SHP77 (cell line): ENCODE measurements at regions not wholly inside any gene's neighbourhood (a gene's known extent, or its start where the extent isn't known, plus 50 kb on each side); places are given as distances from the start of the nearest gene placed in this dataset.
A peak's percentile ranks its signal among the peaks of the same experiment; 100 is the strongest.
"Not testable (repeated sequence)": the region's sequence is repeated elsewhere in the genome, so short reads cannot be mapped to it uniquely, and the experiment has no call there.

Experiments
- DNase-seq, 2 experiments: peaks; one replicate each; lab custom pipeline; 2025; lab: John Stamatoyannopoulos, UW

DNA sequence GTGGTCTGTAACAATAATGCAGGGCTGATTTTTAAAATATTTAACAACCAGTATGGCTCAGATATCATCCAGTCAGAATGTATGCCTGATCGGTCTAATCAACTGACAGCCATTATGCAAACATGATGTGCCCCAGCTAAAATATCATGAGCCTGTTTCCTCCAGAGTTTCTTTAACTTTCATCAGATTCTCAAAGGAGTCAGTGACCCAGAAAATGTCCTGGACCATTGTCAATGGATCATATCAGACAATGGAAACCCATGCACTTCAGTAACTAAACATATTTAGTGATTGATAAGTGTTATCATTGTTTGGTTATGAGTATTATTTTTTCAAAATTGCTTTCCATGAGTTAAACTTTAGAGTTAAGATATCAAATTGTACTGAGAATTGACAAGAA is 173.5 kb downstream of the LMBRD1 start:
- DNase-seq, result no peak

DNA sequence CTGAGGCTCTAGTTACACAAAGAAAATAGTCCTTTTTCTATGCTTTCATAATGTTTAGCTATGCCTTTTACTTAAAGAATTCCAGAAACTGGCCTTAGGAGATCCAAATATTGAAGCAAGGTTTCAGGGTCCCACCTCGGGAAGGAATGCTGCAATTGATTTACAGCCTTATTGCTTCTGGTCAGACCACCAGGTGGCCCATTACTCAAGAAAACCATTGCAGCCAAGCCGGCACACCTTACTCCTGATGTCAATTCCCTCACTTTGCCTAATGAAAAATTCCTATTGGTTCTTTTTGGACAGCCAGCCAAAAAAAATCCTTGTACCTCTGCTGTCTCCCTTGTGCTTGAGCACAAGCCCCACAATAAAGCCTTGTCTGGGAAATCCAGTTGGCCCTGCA is 173.9 kb downstream of the LMBRD1 start:
- DNase-seq, result no peak

DNA sequence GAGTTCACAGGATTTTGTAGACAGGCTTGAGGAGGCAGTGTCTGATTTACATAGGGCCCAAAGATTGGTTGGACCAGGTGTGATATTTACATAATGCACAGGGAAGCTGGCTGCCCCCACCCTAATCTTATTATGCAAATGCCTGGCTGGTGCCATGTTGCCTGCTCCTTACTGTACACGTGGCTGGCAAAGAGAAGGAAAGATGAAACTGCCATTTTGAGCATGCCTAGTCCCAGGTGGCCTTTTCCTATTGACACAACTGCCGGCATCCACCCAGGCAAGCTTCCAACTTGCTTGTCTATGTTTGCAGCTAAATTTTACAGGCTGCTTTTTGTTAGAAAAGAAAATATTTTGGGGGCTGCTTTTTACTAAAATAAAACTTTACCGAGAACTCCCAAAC is 174.6 kb downstream of the LMBRD1 start:
- peak in 1 of 2 experiments; percentile 8 for DNase-seq

DNA sequence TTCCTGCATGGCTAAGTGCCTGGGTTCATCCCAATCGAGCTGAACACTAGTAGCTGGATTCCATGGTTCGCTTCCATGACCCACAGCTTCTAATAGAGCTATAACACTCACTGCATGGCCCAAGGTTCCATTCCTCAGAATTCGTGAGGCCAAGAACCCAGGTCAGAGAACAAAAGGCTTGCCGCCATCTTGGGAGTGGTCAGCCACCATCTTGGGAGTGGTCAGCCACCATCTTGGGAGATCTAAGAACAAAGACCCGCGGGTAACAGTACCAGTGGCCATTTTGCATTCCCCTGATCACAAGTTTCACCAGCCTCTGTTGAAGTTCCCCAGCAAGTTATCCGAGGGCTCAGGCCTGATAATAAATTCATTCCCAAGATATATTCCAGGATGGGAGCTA is 179.6 kb downstream of the LMBRD1 start:
- DNase-seq, result no peak

DNA sequence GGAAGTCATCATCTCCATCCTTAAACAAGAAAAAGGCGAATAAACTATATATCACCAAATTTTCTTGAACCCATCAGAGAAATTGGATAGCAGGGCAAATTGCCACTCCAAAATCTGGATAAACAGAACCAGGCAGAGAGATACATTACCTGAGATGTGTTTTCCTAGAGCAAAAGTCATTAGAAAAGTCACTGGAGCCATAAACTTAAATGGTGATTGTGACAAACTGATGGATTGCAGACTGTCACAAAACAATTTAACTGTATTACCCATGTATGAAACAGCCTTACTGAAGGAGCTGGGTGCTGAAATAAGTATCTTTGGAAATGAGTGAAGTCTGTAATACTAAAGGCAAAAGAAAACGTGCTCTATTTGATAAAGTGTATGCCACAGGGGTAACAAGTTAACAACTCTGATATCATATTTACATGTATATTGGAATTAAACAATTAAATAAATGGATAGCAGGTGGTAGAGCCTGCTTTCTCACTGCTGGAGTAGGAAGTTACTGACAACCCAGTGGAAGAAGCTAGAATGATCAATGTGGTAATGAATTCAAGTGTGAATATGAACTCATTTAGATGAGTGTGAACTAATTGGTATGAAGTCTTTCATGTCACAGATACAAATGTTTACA is 186.9 kb downstream of the LMBRD1 start:
- DNase-seq, result no peak

DNA sequence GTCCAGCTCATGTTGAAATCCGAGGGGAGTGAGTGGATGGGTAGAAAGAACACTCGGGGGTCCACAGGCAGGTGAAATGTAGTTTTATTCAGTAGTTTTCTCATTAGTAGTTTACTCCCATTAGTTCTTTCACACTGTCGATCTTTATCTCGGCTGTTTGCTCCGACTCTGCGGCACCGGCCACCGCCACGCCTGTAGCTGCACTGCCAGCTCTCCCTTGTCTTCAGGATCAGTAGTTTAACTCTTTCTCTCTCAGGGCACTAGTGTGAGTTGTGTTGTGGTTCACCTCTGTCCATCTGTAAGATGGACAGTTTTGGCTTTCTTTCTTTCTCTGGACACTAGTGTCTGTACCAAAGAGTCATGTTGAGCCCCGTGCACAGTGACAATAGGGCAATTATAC is 195.7 kb downstream of the LMBRD1 start:
- no peak for DNase-seq

DNA sequence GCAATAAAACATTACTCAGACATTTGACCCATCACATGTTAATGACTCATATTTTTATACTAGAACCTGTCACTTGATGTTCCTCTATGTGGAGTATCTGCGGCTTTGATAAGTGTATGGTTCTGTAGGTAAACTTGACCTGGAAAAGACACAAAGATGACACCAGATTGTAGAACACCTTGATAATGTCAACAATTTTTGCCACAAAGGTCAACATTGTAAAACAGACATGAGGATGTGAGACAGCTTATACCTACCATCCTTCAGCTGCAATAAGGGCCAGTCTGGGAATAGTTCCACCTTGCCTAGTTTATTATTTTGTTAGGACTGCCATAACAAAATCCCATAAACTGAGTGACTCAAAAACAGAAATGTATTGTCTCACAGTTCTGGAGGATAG is 202.4 kb downstream of the LMBRD1 start:
- no peak for DNase-seq

DNA sequence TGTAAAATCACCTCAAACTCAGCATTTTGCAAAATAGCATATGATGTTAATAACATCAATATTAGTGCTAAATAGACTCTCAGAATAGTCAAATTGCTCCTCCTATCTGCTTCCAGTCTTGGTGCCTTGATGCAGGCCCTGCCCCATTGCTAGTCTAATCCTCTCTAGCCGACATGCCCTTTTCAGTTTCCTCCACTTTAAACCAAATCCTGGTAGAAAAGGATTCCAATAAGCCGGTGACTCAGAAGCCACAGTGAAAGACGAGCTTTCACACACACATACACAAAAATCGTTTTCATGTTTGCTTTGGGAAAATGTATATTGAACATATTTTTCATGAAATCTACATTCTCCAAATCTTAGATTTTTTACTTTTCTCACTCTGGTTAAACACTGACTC is 203.1 kb downstream of the LMBRD1 start:
- no peak for DNase-seq

DNA sequence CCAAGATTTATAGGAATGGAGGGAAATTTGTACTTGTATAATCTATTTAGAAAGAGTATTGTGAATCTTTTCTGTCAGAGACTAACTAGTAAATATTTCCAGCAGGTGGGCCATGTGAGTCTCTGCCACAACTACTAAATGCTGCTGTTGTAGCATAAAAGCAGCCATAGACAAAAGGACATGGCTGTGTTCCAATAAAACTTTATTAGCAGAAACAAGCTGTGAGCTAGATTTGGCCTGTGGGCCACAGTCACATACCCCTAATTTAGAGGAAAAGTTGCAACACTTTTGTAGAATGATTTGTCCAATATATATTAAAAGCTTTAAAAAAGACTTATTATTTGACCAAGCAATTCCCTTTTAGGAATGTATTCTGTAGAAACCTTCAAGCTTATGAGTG is 207.2 kb downstream of the LMBRD1 start:
- no peak for DNase-seq

DNA sequence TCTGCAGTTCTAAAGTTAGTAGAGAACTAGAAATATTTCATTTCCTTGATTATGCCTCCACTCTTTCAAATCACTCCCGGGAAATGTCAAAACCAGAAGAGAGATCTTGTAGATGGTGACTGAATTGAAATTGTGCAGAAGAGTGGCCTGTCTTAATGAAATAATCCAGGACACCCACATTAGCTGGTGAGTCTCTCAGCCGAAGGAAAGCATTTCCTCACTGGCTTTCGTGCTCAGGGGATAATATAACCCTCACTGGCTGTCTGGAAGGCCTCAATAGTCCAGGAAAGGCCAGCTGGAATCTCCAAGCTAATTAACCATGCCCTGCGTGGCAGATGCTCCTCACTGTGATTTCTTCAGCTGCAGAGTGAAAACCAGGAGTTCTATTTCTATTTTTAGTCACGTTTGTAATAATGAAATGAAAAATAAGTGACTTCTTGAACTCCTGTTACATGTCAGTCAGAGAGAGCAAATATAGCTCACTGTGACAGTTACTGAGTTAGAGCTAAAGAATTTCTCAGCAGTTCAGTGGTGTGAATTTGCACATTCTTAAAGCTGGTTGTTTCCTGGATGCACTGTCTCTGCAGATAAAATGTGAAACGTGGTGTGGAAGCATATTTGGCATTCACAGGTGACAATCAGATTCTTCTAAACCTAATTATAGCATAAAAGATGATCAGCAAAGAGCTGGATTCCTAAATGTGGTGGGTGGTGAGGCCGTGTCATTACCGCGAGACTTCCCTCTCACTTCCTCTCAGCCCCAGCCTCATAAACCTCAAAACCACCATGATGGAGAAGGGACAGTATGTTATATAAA is 211.7 kb downstream of the LMBRD1 start:
- peak in 1 of 2 experiments; percentile 5 for DNase-seq

DNA sequence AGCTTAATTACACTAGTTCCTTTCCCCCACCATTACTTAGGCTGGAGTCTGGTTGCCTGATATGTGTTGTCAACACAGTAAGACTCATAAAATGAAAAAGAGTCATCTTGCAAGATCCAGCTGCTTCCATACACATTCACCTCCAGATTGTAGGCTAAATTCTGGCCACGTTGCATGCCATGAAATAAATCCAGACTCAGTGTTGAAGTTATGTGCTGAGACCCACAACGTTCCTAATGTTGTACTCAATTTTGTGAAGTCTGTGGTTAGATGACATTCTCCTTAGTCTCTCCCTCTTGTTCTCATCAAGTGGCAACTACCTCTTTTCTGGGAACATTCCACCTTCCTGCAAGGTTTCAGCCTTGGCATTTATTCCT is 212.3 kb downstream of the LMBRD1 start:
- DNase-seq, result no peak

DNA sequence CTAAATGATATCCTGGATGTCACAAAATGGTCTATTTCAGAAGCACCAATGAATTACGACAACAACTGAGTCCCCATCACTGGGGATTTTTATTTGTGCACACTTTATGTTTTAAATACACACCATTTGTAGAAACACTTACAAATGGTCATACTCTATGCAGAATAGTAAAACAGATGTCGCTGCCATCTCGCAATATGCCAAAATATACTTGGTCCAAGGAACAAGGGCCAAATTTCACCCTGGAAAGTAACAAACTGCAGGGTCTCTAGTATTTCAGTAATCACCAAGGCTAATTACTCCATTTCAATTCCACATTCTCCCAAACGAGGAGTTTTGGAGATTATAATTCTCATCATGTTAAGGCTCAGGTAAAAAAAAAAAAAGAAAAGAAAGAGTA is 215.2 kb downstream of the LMBRD1 start:
- no peak for DNase-seq

DNA sequence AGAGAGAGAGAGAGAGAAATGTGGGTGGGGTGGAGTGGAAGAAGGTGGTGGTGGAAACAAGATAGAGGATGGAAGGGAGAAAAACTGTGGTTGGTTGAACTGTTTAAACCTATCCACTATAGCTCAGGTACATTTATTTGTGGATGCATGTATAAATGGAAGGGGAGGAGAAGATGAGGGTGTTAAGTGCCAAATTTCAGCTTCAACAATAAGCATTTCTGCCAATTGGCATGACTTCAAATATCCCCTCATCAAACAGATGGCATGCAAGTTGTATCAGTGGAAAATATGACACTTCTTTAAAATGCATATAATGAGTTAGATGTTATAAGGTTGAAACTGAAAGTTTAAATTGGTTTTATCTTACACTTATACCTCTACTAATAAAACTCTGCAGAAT is 216.1 kb downstream of the LMBRD1 start:
- no peak for DNase-seq

DNA sequence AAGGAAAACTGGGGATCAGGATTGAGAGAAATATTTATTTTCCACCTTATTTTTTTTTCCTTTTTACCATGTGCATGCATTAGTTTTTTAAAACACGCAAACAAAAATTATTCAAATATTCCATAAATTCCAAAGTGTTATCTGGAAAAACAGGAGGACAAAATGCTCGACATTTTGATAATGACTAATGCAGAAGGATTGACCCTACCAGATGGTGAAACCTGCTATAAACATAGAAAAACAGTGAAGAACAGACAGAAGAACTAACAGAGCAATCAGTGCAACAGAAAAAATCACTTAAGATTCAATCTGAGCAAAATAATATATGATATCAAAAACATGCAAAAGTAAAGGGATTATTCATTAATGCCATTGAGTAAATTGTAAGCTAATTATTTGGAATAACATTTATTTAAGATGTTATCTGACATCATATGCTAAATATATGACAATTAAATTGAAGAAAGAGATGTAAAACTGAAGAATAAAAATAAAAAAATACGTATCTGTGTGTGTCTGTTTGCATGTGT is 218.4 kb downstream of the LMBRD1 start:
- no peak for DNase-seq

DNA sequence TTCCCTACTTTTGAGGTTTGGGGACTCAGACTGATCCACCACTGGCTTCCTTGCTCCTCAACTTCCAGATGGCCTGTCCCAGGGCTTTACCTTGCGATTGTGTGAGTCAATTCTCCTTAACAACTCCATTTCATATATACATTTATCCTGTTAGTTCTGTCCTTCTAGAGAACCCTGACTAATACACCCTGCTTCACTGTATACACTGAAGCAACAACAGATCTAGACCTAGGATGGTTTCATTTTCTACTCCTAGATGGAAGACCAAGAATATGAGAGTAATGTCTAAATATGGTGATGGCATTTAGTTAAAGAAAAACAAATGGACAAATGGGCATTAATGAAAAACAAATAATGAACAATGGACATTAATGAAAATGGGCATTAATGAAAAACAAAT is 225.6 kb downstream of the LMBRD1 start:
- DNase-seq, result no peak

DNA sequence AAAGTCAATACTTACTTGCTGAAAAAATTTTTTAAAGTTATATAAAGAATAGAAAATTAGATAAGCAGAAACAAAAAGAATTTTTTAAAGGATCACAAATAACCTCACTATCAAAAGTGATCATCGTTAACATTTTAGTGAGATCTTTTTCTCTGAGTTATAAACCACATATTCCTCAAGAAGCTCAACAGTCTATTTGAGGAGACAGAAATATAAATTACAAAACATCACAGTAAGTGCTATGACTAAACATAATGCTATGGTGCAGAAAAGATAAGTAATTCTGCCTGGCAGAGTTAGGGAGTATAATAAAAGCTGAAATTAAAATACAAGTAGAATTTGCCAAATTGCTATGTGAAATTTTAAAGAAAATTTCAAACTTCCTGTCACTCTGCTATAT is 226.7 kb downstream of the LMBRD1 start:
- DNase-seq, result no peak

DNA sequence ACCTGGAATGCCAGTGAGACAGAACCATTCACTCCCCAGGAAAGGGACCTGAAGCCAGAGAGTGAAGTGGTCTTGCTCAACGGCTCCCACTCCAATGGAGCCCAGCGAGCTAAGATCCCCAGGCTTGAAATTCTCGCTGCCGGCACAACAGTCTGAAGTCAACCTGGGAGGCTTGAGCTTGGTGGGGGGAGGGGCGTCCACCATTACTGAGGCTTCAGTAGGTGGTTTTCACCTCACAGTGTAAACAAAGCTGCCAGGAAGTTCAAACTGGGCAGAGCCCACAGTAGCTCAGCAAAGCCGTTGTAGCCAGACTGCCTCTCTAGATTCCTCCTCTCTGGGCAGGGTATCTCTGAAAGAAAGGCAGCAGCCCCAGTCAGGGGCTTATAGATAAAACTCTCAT is 236.2 kb downstream of the LMBRD1 start:
- DNase-seq, result not testable (repeated sequence)

DNA sequence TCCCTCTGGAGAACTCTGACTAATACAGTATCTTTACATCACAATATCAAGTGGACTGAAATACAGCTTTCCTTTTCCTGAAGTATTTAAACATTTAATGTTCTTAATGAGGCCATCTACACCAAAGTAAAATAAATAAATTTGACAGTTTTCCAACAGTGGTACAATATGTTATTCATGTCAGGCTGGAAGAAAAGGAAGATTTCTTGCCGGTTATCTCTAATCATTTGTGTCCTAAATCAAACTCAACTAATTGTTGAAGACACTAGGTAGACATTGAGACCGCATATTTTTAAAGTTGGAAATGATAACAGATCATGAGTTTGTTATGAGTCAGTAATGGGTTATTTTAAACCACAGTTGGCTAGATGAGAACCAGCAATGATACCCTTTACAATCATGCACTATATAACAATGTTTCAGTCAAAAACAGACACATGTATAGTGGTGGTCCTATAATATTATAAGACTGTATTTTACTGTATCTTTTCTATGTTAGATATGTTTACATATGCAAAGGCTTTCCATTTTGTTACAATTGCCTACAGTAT is 241.6 kb downstream of the LMBRD1 start:
- no peak for DNase-seq

DNA sequence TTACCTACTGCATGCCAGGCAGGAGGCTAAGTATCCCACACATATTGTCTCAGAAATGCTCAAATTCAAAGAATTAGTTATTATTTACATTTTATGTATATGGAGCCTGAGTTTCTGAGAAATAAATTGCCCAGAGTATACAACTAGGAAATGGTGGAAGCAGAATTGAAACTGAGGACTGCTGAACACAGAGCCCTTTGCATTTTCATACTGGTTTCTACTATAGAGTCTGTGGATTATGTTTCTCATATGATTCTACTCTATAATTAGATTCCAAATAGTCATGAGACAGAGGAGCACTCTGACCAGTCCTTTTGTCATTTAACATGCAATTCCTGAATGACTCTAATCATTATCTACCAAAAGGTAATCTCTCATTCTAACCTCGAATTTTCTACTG is 254.3 kb downstream of the LMBRD1 start:
- no peak for DNase-seq

DNA sequence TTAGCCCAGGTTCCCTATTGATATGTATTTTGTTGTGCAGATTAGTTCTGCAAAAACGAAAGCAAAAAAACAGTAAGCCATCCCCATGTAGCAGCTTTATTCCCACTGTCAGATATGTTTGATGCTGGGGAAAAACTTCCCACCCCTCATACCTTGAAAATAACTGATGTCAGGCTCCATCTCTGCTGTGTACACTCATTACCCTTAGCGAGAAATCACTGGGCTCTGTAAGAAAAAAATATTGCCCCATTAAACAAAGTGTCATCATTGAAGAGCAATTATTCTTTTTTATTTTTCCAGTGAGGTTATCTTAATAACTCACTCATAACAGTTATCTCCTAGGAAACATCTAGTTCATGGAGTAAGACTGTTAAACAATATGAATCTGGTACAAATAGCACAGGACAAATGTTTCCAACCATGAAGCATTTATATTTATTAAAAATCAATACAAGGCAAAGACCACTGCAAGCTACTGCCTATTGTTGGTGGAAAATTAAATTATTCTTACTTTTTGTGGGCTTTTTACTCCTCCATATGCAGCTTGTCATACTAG is 268.8 kb downstream of the LMBRD1 start:
- DNase-seq, result no peak

DNA sequence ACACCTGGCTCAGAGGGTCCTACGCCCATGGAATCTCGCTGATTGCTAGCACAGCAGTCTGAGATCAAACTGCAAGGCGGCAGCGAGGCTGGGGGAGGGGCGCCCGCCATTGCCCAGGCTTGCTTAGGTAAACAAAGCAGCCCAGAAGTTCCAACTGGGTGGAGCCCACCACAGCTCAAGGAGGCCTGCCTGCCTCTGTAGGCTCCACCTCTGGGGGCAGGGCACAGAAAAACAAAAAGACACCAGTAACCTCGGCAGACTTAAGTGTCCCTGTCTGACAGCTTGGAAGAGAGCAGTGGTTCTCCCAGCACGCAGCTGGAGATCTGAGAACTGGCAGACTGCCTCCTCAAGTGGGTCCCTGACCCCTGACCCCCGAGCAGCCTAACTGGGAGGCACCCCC is 281.3 kb downstream of the LMBRD1 start:
- DNase-seq, result not testable (repeated sequence)

DNA sequence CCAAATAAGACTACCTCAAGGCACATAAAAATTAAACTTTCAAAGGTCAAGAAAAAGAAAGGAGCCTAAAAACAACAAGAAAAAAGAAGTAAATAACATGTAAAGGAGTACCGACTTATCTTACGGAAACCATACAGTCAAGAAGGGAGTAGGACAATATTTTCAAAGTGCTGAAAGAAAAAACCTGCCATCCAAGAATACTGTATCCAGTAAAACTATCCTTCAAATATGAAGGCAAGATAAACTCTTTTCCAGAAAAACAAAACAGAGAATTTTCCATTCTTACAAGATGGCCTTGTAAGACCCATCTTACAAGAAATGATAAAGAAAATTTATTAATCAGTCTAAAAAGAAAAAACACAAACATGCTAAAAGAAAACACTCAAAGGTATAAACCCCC is 302.2 kb downstream of the LMBRD1 start:
- no peak for DNase-seq

DNA sequence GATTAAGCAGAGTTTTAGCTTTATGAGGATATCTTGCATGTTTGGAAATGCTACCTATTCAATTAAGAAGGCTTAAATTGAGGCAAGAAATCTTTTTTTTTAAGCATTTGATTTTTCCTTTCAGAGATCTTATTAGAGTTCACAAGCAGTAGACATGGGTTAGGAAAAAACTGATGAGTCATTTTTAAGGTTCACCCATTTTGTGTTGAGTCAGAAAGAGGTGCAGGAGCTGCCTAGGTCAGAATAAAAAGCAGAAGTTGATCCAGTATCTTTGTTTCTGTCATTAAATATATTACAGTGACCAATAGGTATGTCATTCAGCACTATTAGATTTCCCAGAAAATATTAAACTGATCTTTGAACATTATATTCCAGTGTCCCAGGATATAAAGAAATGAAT is 306.8 kb downstream of the LMBRD1 start:
- DNase-seq, result no peak
